ENCODE measurements at regions not wholly inside any gene's neighbourhood (a gene's known extent, or its start where the extent isn't known, plus 50 kb on each side); places are given as distances from the start of the nearest gene placed in this dataset.

GRCh38 chr17:70668276-70668937, 499.1 kb downstream of the KCNJ2 start:
- ATAC-seq (ENCODE audit: low read depth in 2 of 2) (no peak), DNase-seq (no peak)
- Histone ChIP-seq H3K4me1 (ENCODE audit: control insufficient read depth, insufficient read depth, low read length, poor library complexity, severe bottlenecking) (no peaks in the 10 kb centered on the region), H3K27me3 (ENCODE audit: control insufficient read depth, insufficient read depth, low read length) (no peaks in the 10 kb centered on the region), H3K4me3 (ENCODE audit: low read depth, low read length) (no peak overlapping the region), H3K27ac (ENCODE audit: insufficient read depth, low read length, poor library complexity, severe bottlenecking) (no peak overlapping the region), H3K9me3 (ENCODE audit: control insufficient read depth in 2 of 2, low read length in 2 of 2) (no peaks in the 10 kb centered on the region), H3K36me3 (ENCODE audit: control insufficient read depth, insufficient read depth, low read length) (no peaks in the 10 kb centered on the region)
- Mint-ChIP-seq H3K4me1 (no peaks in the 10 kb centered on the region), H3K27ac (no peak overlapping the region), H3K4me3 (no peak overlapping the region), H3K36me3 (no peaks in the 10 kb centered on the region), H3K9me3 (peaks cover 0 to 6% (median 3%) of the 10 kb centered on the region in 7 donors), H3K27me3 (no peaks in the 10 kb centered on the region)

GRCh38 chr17:70668938-70669778, 499.8 kb downstream of the KCNJ2 start:
- H3K4me3 ChIP-seq (ENCODE audit: low read depth, low read length), result no peak overlapping the region
- H3K9me3 ChIP-seq (ENCODE audit: control insufficient read depth in 2 of 2, low read length in 2 of 2), result no peaks in the 10 kb centered on the region
- Mint-ChIP-seq H3K4me1 (no peaks in the 10 kb centered on the region), H3K27ac (no peak overlapping the region), H3K9me3 (peaks cover 0 to 6% (median 3%) of the 10 kb centered on the region in 7 donors), H3K4me3 (no peak overlapping the region), H3K27me3 (no peaks in the 10 kb centered on the region), H3K36me3 (no peaks in the 10 kb centered on the region)
- H3K27ac ChIP-seq (ENCODE audit: insufficient read depth, low read length, poor library complexity, severe bottlenecking), result no peak overlapping the region
- H3K4me1 ChIP-seq (ENCODE audit: control insufficient read depth, insufficient read depth, low read length, poor library complexity, severe bottlenecking), result no peaks in the 10 kb centered on the region
- H3K27me3 ChIP-seq (ENCODE audit: control insufficient read depth, insufficient read depth, low read length), result no peaks in the 10 kb centered on the region
- DNase-seq, result no peak
- no peaks in the 10 kb centered on the region for H3K36me3 ChIP-seq (ENCODE audit: control insufficient read depth, insufficient read depth, low read length)
- ATAC-seq (ENCODE audit: low read depth in 2 of 2), result no peak

GRCh38 chr17:70674061-70674460, 504.7 kb downstream of the KCNJ2 start:
- H3K4me3 Mint-ChIP-seq, result no peak overlapping the region
- H3K4me1 ChIP-seq (ENCODE audit: control insufficient read depth, insufficient read depth, low read length, poor library complexity, severe bottlenecking), result no peaks in the 10 kb centered on the region
- H3K27ac ChIP-seq (ENCODE audit: insufficient read depth, low read length, poor library complexity, severe bottlenecking), result no peak overlapping the region
- H3K9me3 ChIP-seq (ENCODE audit: control insufficient read depth in 2 of 2, low read length in 2 of 2), result no peaks in the 10 kb centered on the region
- no peaks in the 10 kb centered on the region for H3K4me1 Mint-ChIP-seq
- H3K27ac Mint-ChIP-seq, result no peak overlapping the region
- no peak overlapping the region for H3K4me3 ChIP-seq (ENCODE audit: low read depth, low read length)
- DNase-seq (no peak), ATAC-seq (ENCODE audit: low read depth in 2 of 2) (no peak)
- H3K27me3 ChIP-seq (ENCODE audit: control insufficient read depth, insufficient read depth, low read length), result no peaks in the 10 kb centered on the region
- H3K9me3 Mint-ChIP-seq, result peaks cover 0 to 11% (median 5%) of the 10 kb centered on the region in 7 donors
- H3K27me3 Mint-ChIP-seq, result no peaks in the 10 kb centered on the region
- no peaks in the 10 kb centered on the region for H3K36me3 Mint-ChIP-seq
- no peaks in the 10 kb centered on the region for H3K36me3 ChIP-seq (ENCODE audit: control insufficient read depth, insufficient read depth, low read length)

DNA sequence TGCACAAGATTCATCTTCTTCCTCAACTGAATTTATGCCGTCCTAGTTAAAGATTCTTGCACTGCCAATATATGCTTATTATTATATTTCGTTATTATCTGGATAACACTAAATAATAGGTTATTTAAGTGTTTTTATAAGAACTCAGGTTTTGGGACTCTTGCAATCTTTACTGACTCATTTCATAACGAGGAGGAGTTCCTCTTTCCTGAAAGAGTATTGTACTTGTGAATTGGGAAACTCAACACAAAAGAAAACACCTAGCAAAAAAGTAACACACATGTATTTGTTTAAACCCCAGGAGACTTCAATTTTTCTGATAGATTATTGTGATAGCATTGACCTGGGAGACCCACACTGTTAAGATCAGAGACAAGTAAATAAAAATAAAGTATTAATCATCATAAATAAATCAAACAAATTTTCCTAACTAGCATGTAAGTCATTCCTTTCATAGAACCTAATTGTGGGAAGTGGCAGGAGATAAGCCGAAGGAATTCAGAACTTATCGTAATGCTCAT, 505.8 kb downstream of the KCNJ2 start:
- Histone ChIP-seq H3K36me3 (ENCODE audit: control insufficient read depth, insufficient read depth, low read length) (no peaks in the 10 kb centered on the region), H3K4me3 (ENCODE audit: low read depth, low read length) (no peak overlapping the region), H3K27me3 (ENCODE audit: control insufficient read depth, insufficient read depth, low read length) (no peaks in the 10 kb centered on the region), H3K27ac (ENCODE audit: insufficient read depth, low read length, poor library complexity, severe bottlenecking) (no peak overlapping the region), H3K9me3 (ENCODE audit: control insufficient read depth in 2 of 2, low read length in 2 of 2) (no peaks in the 10 kb centered on the region), H3K4me1 (ENCODE audit: control insufficient read depth, insufficient read depth, low read length, poor library complexity, severe bottlenecking) (no peaks in the 10 kb centered on the region)
- H3K4me3 Mint-ChIP-seq, result no peak overlapping the region
- H3K36me3 Mint-ChIP-seq, result no peaks in the 10 kb centered on the region
- H3K9me3 Mint-ChIP-seq, result peaks cover 0 to 11% (median 5%) of the 10 kb centered on the region in 7 donors
- no peaks in the 10 kb centered on the region for H3K27me3 Mint-ChIP-seq
- no peaks in the 10 kb centered on the region for H3K4me1 Mint-ChIP-seq
- ATAC-seq (ENCODE audit: low read depth in 2 of 2) (no peak), DNase-seq (no peak)
- H3K27ac Mint-ChIP-seq, result no peak overlapping the region

DNA sequence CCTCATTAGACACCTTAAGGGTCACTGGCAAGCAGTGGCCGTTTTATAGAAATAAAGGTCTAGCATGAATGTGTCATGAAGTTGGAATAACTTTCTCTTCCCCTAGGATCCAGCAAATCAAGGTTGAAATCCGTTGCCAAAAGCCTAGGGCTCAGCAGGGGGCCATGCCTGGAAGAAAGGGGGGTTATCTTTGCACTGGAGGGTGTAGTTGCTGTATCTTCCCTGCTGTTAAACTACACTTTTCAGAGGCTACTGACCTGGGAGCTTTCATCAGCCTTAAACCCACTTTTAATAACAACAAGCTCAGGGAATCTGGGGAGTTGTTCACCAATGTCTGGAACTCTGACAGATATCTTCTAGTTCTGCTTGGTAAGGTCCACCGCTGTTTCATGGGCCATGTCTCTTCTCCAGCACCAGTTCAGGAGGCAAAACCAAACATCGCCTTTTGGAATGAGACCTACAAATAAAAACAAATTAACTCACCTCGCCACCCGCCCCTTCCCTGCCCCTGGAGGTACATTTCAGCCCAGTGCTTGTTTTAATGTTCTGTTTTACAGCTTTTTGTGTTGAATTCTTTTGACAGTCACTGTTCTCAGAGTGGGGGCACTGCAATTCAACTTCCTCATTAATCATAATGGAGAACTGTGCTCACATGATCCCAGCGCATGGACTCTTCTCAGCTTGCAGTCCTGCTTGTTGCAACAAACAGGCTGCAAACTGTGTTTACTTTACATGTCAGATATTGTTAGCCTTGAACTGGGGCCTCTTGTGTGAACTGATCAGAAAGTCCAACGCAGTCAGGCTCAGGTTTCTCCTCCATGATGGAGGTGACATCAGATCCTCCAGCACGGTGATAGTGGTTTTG, 508.7 kb downstream of the KCNJ2 start:
- peaks cover 0 to 14% (median 4%) of the 10 kb centered on the region in 7 donors for H3K9me3 Mint-ChIP-seq
- H3K36me3 ChIP-seq (ENCODE audit: control insufficient read depth, insufficient read depth, low read length), result no peaks in the 10 kb centered on the region

DNA sequence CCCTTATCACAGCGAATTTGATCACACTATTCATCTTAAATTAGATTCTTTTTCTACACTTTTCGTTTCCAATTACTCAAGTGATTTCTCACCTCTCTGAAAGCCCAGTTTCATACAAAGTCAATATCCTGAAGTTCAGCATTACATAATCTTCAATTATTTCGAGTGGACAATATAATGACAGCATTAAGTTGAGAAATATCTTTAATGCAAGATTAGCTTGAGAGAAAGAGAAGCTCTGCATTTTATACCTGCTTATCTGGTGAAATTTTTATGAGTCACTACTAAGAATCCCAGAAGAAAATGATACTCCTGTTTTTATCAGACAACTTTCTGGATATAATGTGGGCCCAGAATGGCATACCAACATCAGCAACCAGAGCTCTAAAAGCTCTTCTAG, 509.6 kb downstream of the KCNJ2 start:
- no peak overlapping the region for H3K27ac ChIP-seq (ENCODE audit: insufficient read depth, low read length, poor library complexity, severe bottlenecking)
- no peak for ATAC-seq (ENCODE audit: low read depth in 2 of 2)
- H3K4me3 Mint-ChIP-seq, result no peak overlapping the region

More for the DNA sequence above, 508.7 kb downstream of the KCNJ2 start:
- H3K4me1 ChIP-seq (ENCODE audit: control insufficient read depth, insufficient read depth, low read length, poor library complexity, severe bottlenecking), result no peaks in the 10 kb centered on the region
- Mint-ChIP-seq H3K36me3 (no peaks in the 10 kb centered on the region), H3K4me3 (no peak overlapping the region), H3K27ac (no peak overlapping the region), H3K27me3 (no peaks in the 10 kb centered on the region), H3K4me1 (no peaks in the 10 kb centered on the region)
- no peaks in the 10 kb centered on the region for H3K27me3 ChIP-seq (ENCODE audit: control insufficient read depth, insufficient read depth, low read length)
- no peak overlapping the region for H3K4me3 ChIP-seq (ENCODE audit: low read depth, low read length)
- ATAC-seq (ENCODE audit: low read depth in 2 of 2) (no peak), DNase-seq (no peak)
- no peaks in the 10 kb centered on the region for H3K9me3 ChIP-seq (ENCODE audit: control insufficient read depth in 2 of 2, low read length in 2 of 2)
- H3K27ac ChIP-seq (ENCODE audit: insufficient read depth, low read length, poor library complexity, severe bottlenecking), result no peak overlapping the region

GRCh38 chr17:70683936-70684335, 514.6 kb downstream of the KCNJ2 start:
- Mint-ChIP-seq H3K27ac (no peak overlapping the region), H3K4me1 (no peaks in the 10 kb centered on the region), H3K9me3 (peaks cover 0 to 12% (median 0%) of the 10 kb centered on the region in 7 donors), H3K36me3 (no peaks in the 10 kb centered on the region), H3K4me3 (no peak overlapping the region), H3K27me3 (no peaks in the 10 kb centered on the region)
- Histone ChIP-seq H3K9me3 (ENCODE audit: control insufficient read depth in 2 of 2, low read length in 2 of 2) (no peaks in the 10 kb centered on the region), H3K4me3 (ENCODE audit: low read depth, low read length) (no peak overlapping the region), H3K36me3 (ENCODE audit: control insufficient read depth, insufficient read depth, low read length) (no peaks in the 10 kb centered on the region), H3K27ac (ENCODE audit: insufficient read depth, low read length, poor library complexity, severe bottlenecking) (no peak overlapping the region), H3K27me3 (ENCODE audit: control insufficient read depth, insufficient read depth, low read length) (no peaks in the 10 kb centered on the region), H3K4me1 (ENCODE audit: control insufficient read depth, insufficient read depth, low read length, poor library complexity, severe bottlenecking) (no peaks in the 10 kb centered on the region)
- DNase-seq (no peak), ATAC-seq (ENCODE audit: low read depth in 2 of 2) (no peak)

More for the DNA sequence above, 509.6 kb downstream of the KCNJ2 start:
- no peaks in the 10 kb centered on the region for H3K4me1 Mint-ChIP-seq
- Histone ChIP-seq H3K4me3 (ENCODE audit: low read depth, low read length) (no peak overlapping the region), H3K4me1 (ENCODE audit: control insufficient read depth, insufficient read depth, low read length, poor library complexity, severe bottlenecking) (no peaks in the 10 kb centered on the region), H3K9me3 (ENCODE audit: control insufficient read depth in 2 of 2, low read length in 2 of 2) (no peaks in the 10 kb centered on the region), H3K36me3 (ENCODE audit: control insufficient read depth, insufficient read depth, low read length) (no peaks in the 10 kb centered on the region), H3K27me3 (ENCODE audit: control insufficient read depth, insufficient read depth, low read length) (no peaks in the 10 kb centered on the region)
- H3K27ac Mint-ChIP-seq, result no peak overlapping the region
- DNase-seq, result no peak
- H3K36me3 Mint-ChIP-seq, result no peaks in the 10 kb centered on the region
- H3K27me3 Mint-ChIP-seq, result no peaks in the 10 kb centered on the region
- H3K9me3 Mint-ChIP-seq, result peaks cover 0 to 14% (median 4%) of the 10 kb centered on the region in 7 donors
